Activated CD8-positive, alpha-beta memory T cell treated with anti-CD3 and anti-CD28 coated beads, Interleukin-2, amount 50 U/mL, for 24 hours (primary cell): ENCODE measurements at regions not wholly inside any gene's neighbourhood (a gene's known extent, or its start where the extent isn't known, plus 50 kb on each side); places are given as distances from the start of the nearest gene placed in this dataset.
"Not testable (repeated sequence)": the region's sequence is repeated elsewhere in the genome, so short reads cannot be mapped to it uniquely, and the experiment has no call there.

Source experiments
- DNase-seq: peaks from one replicate; pipeline ENCODE4 v3.0.0-alpha.2; 2020; ENCODE audit errors: extremely low read depth

GRCh38 chr1:55514571-55514970 is 299.4 kb upstream of the USP24 start:
- DNase-seq: not testable (repeated sequence)

GRCh38 chr1:55512466-55512865 is 297.3 kb upstream of the USP24 start:
- DNase-seq: no peak

GRCh38 chr1:55507578-55507931 is 292.4 kb upstream of the USP24 start:
- no peak for DNase-seq

- DNase-seq: no peak
Measured at GRCh38 chr1:55506740-55507577, 291.8 kb upstream of the USP24 start.

GRCh38 chr1:55505326-55505725 is 290.2 kb upstream of the USP24 start:
- no peak for DNase-seq

GRCh38 chr1:55504306-55504731 is 289.2 kb upstream of the USP24 start:
- no peak for DNase-seq

- DNase-seq: no peak
Measured at GRCh38 chr1:55503663-55504305, 288.6 kb upstream of the USP24 start.

- no peak for DNase-seq
Measured at GRCh38 chr1:55500601-55501000, 285.4 kb upstream of the USP24 start.

- DNase-seq: no peak
Measured at GRCh38 chr1:55490547-55490946, 275.4 kb upstream of the USP24 start.

- no peak for DNase-seq
Measured at GRCh38 chr1:55484173-55484572, 269.0 kb upstream of the USP24 start.

GRCh38 chr1:55483523-55483922 is 268.4 kb upstream of the USP24 start:
- no peak for DNase-seq

GRCh38 chr1:55481634-55482033 is 266.5 kb upstream of the USP24 start:
- no peak for DNase-seq

- no peak for DNase-seq
Measured at GRCh38 chr1:55480029-55480795, 265.0 kb upstream of the USP24 start.

GRCh38 chr1:55478742-55479141 is 263.6 kb upstream of the USP24 start:
- DNase-seq: no peak

GRCh38 chr1:55477953-55478352 is 262.8 kb upstream of the USP24 start:
- no peak for DNase-seq

- no peak for DNase-seq
Measured at GRCh38 chr1:55476445-55477015, 261.4 kb upstream of the USP24 start.

GRCh38 chr1:55474168-55474786 is 259.1 kb upstream of the USP24 start:
- DNase-seq: no peak

- DNase-seq: no peak
Measured at GRCh38 chr1:55473661-55474060, 258.5 kb upstream of the USP24 start.

GRCh38 chr1:55472784-55473183 is 257.6 kb upstream of the USP24 start:
- DNase-seq: no peak

- DNase-seq: no peak
Measured at GRCh38 chr1:55472115-55472514, 257.0 kb upstream of the USP24 start.

- no peak for DNase-seq
Measured at GRCh38 chr1:55468142-55468795, 253.1 kb upstream of the USP24 start.
